Activated T-cell treated with anti-CD3 and anti-CD28 coated beads for 48 hours (primary cell): ENCODE measurements at regions not wholly inside any gene's neighbourhood (a gene's known extent, or its start where the extent isn't known, plus 50 kb on each side); places are given as distances from the start of the nearest gene placed in this dataset.

Experiments
- DNase-seq: peaks from one replicate; pipeline ENCODE4 v3.0.0-alpha.2; 2020; ENCODE audit warnings: low read depth

DNA sequence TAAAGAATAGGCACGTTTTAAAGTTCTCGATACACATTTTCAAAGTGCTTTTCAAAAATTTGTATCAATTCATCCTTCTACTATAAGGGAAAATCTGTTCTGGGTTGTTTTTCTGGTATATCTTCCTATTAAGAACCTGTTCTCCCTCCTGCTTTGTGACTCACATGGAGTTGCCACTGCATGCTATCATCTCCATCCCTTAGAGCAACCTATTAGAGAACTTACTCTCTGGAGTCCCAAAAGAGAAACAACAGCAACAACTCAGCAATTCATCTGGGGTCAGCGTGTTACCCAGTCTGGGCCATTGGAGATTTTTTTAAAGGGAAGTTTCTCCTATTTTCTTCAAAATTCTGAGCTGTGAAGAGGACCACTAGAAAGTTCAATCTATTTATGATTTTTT is 227.4 kb downstream of the HLX start:
- no peak for DNase-seq

DNA sequence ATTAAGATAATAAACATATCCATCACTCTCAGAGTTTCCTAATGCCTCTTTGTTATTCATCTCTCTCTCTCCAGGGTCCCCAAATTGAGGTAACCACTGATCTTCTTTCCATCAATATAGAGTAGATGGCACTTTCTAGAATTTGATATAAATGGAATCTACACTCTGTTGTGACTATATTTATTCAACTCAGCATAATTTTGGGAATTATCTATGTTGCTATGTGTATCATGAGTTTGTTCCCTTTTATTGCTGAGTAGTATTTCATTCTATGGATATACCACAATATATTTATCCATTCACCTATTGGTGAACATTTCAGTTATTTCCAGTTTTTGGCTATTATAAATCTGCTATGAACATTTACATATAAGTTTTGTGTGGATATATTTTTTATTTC is 230.7 kb downstream of the HLX start:
- DNase-seq = no peak

DNA sequence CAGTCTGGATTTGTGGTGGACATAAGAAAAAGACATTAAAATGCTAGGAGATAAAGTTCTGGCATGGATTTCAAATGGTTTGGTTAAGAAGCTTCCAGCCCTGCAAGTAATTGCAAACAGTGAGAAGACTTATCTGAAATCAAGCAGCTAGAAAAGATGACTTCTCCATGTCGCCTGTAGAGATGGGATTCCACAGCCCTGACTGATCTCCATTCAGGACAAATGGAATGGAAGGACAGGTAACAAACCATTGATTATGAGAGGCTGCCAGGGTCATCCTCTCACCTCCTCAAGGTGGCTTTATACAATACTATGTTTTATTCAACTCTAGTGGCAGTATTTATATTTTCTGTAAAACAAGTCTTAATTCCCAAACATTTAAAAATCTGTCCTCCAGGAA is 237.9 kb downstream of the HLX start:
- no peak for DNase-seq

DNA sequence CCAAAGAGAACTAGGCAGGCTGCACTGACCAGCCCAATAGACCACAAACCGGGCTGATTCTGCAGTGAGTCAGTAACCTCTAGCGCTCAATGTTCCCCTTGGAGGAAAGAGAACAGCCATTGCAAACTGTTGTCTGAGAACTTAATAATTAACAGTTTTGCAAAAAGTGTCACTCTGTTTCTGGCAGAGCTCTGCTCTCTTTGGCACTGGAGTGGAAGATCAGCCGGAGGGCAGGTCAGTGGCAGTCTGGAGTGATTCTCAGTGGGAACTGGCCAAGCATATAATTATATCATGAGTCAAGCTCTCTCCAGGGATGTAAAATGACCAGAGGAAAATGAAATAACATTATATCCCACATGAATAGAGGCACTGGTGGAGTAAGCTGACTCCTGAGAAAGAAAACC is 238.3 kb downstream of the HLX start:
- no peak for DNase-seq

DNA sequence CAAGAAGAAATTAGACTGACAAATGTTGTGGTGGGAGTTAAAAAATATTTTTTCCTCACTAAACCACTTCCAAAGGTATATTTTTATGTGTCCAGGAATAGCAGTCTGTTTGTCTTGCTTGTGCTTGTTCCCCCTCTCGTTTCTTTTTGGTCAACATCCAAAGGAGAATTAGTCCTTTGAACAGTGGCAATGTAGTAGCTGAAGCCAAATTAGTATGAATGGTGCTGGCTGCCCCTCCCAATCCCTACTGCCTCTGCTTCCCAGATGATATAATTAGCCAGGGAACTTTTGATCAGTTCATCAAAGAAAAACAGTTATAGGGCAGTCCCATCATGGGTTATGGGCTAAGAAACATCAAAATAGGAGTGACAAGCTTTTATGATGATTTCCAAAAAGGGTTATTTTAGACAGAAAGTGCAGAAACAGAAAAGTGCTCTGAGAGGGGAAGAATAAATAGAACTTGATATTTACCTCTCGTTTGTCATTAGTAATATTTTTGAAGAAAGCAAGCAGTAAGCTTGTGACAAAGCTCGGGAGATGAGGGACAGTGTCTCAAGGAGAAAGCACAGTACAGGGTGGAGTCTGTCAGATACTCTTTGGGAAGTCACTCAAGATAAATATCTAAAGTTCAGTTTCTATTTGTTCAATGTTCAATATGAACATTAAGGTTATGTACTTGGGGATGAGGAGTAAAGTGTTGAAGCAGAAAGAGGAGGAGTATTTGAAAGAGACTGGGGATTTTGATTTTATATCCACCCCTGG is 239.1 kb downstream of the HLX start:
- DNase-seq = no peak

DNA sequence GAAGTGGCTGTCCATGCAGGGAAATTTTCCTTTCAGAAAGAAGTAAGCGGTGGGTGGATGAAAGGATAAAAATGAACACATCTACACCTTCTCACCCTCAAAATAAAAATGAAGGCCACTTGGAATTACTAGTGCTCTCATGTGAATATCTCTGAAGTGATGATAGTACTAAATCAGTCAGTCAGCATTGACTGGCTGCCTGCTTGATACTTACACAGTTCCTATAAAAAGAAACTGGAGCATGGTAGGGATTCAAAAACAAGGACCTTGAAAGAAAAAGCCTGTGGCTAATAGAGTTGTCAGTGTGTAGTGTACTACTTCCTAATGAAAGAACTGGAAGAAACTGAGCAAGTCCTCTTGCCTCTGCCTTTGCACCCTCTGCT is 239.7 kb downstream of the HLX start:
- DNase-seq = no peak

DNA sequence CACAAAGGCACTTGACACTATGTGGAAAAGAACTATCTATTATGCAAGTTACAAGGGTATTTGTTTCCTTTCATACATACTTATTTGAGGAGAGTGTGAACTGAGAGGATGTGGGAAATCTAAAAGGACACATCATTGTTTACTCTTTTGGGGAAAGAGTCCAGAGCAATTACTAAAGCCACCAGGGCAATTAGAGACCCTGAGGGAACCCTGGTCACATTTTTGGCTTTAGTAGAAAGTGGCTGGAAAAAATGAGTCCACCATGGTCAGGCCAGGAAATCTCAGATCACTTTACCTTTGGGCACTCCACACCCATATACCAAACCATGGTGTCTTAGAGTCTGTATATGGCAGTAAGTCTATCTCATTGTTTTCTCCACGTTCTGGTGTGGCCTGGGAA is 243.3 kb downstream of the HLX start:
- no peak for DNase-seq

DNA sequence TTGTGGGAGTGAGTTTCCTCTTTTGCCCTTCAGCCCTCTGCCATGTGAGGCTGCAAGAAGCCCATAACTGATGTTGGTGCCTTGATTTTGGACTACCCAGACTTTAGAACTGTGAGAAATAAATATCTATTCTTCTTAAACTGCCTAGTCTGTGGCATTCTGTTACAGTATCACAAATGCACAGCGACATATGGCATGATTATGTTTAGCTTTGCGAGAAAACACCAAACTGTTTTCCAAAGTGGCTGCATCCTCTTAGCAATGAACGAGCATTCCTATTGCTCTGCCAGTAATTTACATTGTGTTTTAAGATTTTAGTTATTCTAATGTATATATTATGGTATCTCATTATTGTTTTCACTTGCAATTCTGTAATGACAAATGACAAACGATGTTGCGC is 246.7 kb downstream of the HLX start:
- no peak for DNase-seq

DNA sequence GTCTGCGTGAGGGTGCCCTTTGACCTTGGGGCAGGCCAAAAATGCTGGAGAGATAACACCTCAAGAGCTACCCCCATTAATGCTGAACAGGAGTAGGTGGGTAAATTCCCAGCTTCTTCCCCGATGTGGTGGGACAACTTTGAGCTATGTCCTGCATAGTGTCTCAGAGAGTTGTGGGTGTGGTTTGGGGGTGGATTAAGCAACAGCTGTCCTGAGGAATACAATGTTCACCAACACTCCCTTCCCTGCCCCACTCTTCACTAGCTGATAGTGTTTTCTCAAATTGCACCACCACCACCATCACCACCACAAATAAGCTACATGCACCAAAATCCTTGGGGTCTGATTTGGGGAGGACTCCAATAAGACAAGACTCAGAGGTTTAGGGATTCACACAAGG is 258.4 kb downstream of the HLX start:
- no peak for DNase-seq

DNA sequence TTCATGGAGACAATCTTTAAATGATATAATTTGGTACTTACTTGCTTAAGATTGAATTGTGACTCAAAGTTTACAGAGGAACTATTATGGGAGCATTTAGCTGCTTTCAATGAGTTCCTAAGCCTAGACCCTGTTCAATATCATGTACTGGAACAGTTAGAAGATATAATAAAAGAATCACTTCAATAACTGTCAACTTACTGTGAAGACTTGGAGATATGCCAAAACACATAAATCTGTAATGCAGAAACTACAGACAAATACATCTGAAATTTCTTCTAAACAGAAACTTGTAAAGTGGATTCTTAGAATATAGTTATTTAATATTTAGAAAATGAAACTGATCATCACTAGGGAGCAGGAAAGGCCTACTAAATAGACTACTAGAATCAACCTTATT is 259.3 kb downstream of the HLX start:
- no peak for DNase-seq

DNA sequence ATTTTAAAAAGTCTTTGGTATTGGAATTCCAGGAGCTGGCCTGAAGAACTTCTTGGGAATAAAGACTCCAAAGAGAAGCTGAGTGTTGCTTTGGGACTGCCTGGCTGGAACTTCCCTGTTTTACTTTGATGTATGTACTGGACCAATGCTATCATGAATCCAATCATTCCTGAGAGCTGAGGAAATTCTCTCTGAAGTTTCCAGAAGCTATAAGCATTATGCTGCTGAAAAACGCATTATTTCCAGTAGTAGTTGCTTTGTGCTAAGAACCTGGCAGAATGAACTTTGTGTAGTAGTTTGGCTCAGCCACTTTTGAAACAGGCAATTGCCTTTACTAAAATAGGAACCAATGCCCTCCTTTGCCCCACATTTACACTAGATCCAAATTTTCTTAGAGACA is 260.7 kb downstream of the HLX start:
- DNase-seq = no peak

DNA sequence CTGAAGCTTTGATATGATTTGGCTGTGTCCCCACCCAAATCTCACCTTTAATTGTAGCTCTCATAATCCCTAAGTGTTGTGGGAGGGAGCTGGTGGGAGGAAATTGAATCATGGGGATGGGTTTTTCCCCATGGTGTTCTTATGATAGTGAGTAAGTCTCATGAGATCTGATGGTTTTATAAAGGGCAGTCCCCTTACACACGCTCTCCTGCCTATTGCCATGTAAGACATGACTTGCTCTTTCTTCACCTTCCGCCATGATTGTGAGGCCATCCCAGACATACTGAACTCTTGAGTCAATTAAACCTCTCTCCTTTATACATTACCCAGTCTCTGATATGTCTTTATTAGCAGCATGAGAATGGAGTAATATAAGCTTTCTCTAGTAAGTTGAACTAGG is 261.9 kb downstream of the HLX start:
- no peak for DNase-seq

DNA sequence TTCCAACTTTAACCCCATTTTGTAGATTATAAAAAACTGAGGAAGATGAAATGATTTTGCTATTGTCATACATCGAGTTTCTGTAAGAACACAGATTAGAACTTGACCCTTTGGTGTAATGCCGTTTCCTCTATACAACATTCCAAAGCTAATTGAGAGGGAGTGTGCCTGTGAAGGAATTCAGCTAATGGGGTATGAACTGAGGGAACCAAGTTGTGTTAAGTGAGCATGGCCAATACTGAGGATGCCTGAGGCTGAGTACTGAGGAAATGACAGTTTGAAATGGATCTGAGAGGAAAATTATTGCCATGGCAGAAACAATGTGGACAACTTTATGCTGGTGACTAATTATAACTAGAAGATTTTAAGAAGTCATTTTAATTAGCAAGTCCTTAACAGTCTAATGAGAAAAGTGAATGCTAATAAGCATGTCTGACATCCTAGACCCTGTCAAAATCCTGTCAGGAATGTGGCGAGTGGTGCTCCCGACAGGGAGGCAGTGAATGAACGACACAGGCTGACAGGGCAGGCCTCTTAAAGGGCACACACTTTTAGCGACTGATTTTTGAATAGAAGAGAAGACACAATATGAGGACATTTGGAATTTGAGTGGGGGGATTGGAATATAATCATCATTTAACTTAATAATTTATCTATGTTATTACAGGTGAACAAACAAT is 262.5 kb downstream of the HLX start:
- DNase-seq = no peak

DNA sequence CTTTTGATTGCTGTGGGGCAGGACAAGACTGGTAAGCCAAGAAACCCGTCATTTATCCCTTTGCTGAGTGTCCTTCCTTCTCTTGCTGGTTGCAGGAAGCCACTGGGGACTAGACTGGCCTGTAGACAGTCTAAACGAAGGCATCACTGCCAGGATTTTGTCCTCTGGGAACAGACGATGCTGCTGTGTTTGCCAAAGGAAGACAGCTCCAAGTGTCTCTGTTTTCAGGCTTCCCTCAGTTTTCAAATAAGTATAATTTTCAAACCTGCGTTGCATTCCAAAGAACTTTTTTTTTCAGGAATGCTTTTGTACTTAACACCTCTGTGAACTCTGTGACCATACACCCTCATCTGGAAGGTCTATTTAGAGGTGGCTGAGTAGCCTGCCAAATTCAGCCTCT is 269.4 kb downstream of the HLX start:
- DNase-seq = no peak

DNA sequence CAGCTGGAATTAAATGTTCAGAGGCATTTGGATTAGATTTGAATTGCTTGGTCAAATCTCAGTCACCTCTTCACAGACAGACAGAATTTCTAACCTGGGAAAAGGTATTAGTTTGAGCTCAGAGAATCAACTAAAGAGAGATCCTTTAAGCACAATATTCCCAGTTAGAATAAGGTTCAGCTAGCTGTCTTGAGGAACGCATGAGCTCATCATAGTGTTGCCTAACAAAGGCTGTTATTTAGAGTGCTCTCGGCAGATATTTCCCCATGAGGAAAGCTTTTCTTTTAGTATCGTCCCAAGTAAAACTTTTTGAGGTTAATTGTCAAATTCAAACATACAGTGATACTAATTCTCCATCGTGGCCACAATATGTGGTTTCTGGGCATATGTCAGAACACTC is 269.9 kb downstream of the HLX start:
- no peak for DNase-seq

DNA sequence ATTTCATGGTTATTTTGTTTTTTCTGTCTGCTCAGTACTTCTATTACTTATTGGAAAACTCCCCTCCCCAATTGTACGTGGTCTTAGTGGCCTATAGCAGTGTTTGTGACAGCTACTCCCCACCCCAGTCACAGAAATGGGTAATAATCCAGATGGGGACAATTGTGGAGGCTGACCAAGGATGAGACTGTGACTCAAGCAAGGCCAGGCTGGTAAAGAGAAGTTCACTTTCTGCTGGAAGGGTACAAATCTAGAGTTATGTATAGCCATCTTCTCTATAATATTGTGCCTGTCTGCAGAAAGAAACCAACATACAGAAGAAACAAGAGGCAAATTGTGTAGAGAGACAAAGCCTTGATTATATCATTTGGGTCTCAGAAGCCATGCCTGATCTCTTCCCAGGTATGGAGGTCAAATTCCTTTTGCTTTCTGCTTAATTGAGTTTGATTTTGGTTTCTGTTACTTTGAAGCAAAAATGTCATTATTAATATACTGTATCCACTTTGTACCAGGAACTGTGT is 270.4 kb downstream of the HLX start:
- DNase-seq = no peak

DNA sequence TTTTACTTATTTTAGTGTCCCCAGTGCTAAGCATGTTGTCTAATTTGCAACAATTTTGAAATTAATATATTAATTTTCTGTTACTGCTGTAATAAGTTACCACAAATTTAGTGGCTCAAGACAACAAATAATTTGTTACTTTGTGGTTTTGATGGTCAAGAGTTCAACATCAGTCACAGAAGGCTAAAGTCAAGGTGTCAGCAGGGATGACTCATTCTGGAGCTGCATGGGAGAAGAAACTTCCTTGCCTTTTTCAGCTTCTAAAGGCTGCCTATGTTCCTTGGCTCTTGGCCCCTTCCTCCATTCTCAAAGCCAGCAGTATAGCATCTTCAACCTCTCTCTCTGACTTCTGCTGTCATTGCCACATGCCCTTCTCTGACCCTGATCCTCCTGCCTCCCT is 271.8 kb downstream of the HLX start:
- DNase-seq = no peak

DNA sequence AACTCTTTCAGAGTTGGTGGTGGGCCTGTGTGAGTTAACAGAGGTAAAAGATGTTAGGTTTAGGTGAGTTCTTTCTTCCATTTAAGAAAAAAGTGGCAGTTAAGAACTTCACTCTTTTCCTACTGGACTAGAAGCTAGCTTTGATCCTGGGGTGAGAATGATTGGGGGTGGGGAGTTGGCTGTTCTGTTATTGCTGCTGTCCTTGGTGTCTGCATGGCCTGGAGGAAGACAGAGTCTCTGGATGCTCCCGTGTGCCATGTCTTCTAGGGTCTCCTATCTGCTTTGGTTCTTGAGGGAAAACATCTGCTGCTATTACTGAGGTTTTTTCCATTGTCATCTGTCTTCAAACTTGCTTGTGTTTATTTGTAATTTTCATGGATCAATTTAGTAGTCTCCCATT is 275.7 kb downstream of the HLX start:
- no peak for DNase-seq

DNA sequence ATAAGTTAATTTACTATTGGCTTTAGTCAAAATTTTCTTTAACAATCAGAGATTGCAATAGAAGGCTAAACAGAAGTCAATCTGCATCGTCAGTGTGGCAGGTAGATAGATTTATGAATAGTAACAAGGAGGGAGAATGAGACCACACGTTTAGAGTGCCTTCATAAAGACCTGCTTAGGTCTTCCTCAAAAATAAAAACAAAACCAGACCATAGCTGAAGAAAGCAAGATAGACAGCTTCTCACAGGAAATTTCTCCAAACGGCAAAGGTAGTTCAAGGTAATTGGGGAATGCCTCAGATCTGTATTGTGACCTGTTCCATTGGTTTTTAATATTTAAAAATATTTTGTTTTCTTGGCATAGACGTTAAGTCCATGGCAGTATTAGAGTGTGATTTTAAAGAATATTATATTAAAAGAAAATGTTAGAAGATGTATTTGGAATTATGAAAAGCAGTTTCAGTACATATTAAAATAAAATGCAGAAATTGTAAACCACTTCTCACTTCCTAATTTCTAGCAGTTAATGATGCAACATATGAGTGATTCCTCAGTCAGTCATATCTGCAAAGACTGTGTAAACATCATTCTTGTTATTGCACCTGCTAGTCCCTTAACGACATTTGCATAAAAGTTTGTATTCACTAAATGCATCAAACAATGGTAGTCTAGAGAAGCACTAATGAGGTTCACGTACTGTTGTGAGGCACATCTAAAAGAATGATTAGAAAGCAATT is 278.0 kb downstream of the HLX start:
- no peak for DNase-seq

DNA sequence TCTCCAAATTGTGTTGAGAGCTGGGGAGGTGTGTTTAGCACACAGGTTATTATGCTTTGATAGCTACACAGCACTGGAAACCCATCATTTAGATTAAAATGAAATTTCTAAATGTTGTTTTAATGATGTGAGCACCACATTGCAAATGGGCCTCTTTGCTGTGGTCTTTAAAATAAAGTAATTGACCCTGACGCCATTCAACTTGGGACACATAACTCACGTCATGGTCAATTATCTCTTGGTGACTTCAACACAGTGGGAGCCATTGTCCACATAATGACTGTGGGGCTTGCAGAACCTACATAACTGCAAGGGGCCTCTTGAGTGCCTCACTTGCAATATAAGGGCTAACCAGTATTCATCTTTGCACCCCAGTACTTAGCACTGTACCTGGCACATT is 280.4 kb downstream of the HLX start:
- no peak for DNase-seq

DNA sequence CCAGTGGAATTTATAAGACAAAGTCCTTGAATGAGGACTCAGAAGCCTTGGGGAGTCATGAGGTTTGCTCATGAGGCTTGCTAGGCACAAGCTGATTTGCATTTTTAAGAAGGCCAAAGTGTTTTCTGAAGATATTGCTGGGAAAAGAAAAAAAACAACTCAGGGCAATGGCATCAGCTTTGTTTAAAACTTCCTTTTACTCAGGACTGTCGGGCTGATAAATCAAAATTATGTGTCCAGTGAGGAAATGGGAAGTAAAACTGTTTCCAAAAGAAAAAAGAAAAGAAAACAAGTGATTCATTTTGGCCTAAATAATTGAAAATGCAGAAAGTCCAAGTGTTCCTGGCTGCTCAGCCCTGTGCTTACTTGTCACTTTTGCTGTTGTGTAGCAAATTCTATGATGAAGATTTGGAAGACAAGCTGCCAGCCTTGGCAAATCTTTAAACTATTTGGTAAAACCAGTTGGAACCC is 282.4 kb downstream of the HLX start:
- no peak for DNase-seq

DNA sequence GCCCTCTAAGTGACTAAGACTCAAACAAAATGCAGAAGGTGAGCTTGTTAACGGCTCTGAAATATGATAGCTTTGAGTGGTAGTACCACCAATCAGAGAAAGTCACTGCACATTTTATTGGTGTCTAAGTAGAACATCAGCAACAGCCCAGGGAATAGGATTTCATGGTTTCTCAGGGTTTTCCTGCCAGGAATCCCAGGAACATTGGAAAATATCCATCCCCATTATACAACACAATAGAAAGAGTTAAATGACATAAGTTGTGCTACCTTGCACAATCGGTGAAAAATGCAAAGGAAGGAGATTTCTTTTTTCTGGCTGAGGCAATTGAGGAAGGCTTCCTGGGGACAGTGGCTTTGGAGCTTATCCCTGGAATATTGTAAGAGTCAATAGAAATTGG is 283.1 kb downstream of the HLX start:
- DNase-seq = no peak

DNA sequence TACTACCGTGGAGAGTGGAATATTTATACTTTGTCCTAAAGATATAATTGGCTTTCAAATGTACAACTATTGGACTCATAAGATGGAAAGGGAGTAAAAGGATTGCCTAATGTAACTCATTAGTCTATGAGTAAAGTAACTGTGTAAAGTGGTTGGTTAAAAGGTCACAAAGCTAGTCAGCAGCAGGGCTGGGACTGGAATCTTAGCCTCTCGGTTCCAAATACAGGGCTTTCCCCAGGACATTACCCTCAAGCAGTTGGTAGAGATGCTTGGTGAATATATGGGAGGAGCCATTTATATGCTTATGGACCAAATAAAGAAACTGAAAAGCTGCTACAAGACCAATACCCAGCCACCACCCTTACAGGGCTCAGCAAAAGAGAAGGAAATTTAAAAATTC is 283.7 kb downstream of the HLX start:
- DNase-seq = no peak
